ENCODE measurements at regions not wholly inside any gene's neighbourhood (a gene's known extent, or its start where the extent isn't known, plus 50 kb on each side); places are given as distances from the start of the nearest gene placed in this dataset.
"Not testable (repeated sequence)": the region's sequence is repeated elsewhere in the genome, so short reads cannot be mapped to it uniquely, and the experiment has no call there.

- H3K4me3 ChIP-seq (ENCODE audit: extremely low read depth in 1 of 4, insufficient read depth in 2 of 4, low read depth in 3 of 4, low read length in 4 of 4); H3K14ac ChIP-seq (ENCODE audit: insufficient read length); H2AK5ac ChIP-seq (ENCODE audit: low read depth, low read length); H4K20me1 ChIP-seq (replicated peaks in 1 of 2; ENCODE audit: control insufficient read depth in 1 of 2, insufficient read depth in 2 of 2, low read length in 2 of 2); DNase-seq (ENCODE audit: low read depth in 1 of 2, low spot score in 2 of 2); H2BK5ac ChIP-seq (ENCODE audit: low read depth, low read length); H4K5ac ChIP-seq (ENCODE audit: insufficient read length, low read depth, low read length); H3K79me1 ChIP-seq (ENCODE audit: low read depth, low read length); H3K4ac ChIP-seq (replicated peaks; ENCODE audit: insufficient read length, low read depth, low read length); H2BK20ac ChIP-seq (ENCODE audit: low read length); H3K18ac ChIP-seq (ENCODE audit: extremely low read depth, low read length); H3K36me3 ChIP-seq (ENCODE audit: control insufficient read depth in 2 of 4, insufficient read depth in 4 of 4, low read length in 3 of 4); H3K27ac ChIP-seq (ENCODE audit: low read depth, low read length); H3K4me2 ChIP-seq (ENCODE audit: insufficient read depth in 1 of 2, low read depth in 2 of 2, low read length in 2 of 2); H3K9ac ChIP-seq (replicated peaks in 1 of 4; ENCODE audit: extremely low read depth in 1 of 4, low read depth in 3 of 4, low read length in 3 of 4); H2AFZ ChIP-seq (ENCODE audit: low read length); H3K27me3 ChIP-seq (replicated peaks in 1 of 4; ENCODE audit: control insufficient read depth in 3 of 4, extremely low read depth in 1 of 4, insufficient read depth in 3 of 4, low read length in 3 of 4); H3K79me2 ChIP-seq (ENCODE audit: control insufficient read depth in 1 of 2, insufficient read depth in 2 of 2, low read length in 2 of 2); H2BK120ac ChIP-seq (replicated peaks; ENCODE audit: low read depth, low read length); POLR2A ChIA-PET (ENCODE audit: partially characterized antibody); H2BK12ac ChIP-seq (ENCODE audit: low read depth, low read length); H4K91ac ChIP-seq (replicated peaks; ENCODE audit: insufficient read length, low read length); H3K23me2 ChIP-seq (ENCODE audit: low read depth, low read length); FAIRE-seq; H3K9me3 ChIP-seq (ENCODE audit: insufficient read depth in 2 of 2, low read depth in 1 of 2, low read length in 1 of 2); H3K23ac ChIP-seq (ENCODE audit: insufficient read length); H2BK15ac ChIP-seq (ENCODE audit: low read length); H4K8ac ChIP-seq (ENCODE audit: extremely low read depth, insufficient read depth, low read length); H3K4me1 ChIP-seq (replicated peaks in 1 of 4; ENCODE audit: control insufficient read depth in 3 of 4, insufficient read depth in 4 of 4, low read length in 3 of 4); H3K56ac ChIP-seq (replicated peaks; ENCODE audit: insufficient read length, low read depth, low read length): not testable (repeated sequence)
- CTCF ChIA-PET (ENCODE audit: partially characterized antibody), result interaction anchor here (0.7 kb wide), 1 partner anchor 18 kb away, joined by 3 read pairs; no protein-coding TSS in a partner anchor
- WGBS, 2 experiments (ENCODE audit: extremely low coverage in 1 of 2, insufficient coverage in 1 of 2, insufficient read length in 1 of 2, insufficient replicate concordance in 2 of 2, low coverage in 1 of 2, low lambda C conversion rate in 2 of 2, missing lambda C conversion rate in 1 of 2), result 92% methylated on average over 2 of the region's 2 CpGs; no CpG with 5 or more reads in 1 of the 2 experiments
Measured at GRCh38 chr12:25310071-25310470, 59.3 kb upstream of the KRAS start.

Data from H1 (cell line).